ENCODE measurements at regions not wholly inside any gene's neighbourhood (a gene's known extent, or its start where the extent isn't known, plus 50 kb on each side); places are given as distances from the start of the nearest gene placed in this dataset.
"Not testable (repeated sequence)": the region's sequence is repeated elsewhere in the genome, so short reads cannot be mapped to it uniquely, and the experiment has no call there.

DNA sequence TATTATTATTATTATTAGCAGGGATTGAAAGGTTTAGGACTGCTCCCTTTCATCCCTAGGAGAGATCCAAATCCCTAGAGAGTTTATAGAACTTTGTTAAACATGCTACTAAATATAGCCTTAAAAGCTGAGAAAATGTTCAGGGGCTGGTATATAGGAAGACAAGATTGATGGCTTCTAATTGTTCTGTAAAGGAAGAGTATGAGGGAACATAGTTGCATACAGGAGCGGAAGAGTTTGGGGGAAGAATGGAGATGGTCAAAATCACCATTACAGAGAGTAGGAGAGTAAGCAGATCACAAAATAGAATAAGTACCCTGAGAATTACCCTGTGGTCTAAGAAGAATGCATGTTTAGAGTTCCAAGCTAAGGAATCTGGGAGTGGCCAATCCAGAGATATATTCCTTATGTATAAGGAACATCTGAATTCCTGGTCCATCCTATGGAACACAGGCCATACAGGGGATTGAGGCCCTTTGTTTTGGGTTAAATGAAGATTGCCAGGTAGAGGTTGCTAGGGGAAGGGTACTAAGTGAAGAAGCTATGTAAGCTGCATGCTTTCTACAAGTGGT is 158.0 kb upstream of the APC start:
- H3K9me3 ChIP-seq: no peaks in the 10 kb centered on the region
- DNase-seq (ENCODE audit: low spot score in 2 of 2): no peak
- no peaks in the 10 kb centered on the region for H3K36me3 ChIP-seq
- no peaks in the 10 kb centered on the region for H3K4me1 ChIP-seq
- no peaks in the 10 kb centered on the region for H3K27me3 ChIP-seq
- 93% methylated on average over 1 of the region's 1 CpG for WGBS
- H3K4me3 ChIP-seq: no peak overlapping the region
- TF ChIP-seq, protein P1, sequence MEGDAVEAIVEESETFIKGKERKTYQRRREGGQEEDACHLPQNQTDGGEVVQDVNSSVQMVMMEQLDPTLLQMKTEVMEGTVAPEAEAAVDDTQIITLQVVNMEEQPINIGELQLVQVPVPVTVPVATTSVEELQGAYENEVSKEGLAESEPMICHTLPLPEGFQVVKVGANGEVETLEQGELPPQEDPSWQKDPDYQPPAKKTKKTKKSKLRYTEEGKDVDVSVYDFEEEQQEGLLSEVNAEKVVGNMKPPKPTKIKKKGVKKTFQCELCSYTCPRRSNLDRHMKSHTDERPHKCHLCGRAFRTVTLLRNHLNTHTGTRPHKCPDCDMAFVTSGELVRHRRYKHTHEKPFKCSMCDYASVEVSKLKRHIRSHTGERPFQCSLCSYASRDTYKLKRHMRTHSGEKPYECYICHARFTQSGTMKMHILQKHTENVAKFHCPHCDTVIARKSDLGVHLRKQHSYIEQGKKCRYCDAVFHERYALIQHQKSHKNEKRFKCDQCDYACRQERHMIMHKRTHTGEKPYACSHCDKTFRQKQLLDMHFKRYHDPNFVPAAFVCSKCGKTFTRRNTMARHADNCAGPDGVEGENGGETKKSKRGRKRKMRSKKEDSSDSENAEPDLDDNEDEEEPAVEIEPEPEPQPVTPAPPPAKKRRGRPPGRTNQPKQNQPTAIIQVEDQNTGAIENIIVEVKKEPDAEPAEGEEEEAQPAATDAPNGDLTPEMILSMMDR (IDR thresholded peaks at IDR 0.05): no peak
- no peak for TF ChIP-seq POLR2AphosphoS5 (IDR thresholded peaks at IDR 0.05)
- no peak for TF ChIP-seq POLR2A (IDR thresholded peaks at IDR 0.05)
- no peak for TF ChIP-seq EP300 (IDR thresholded peaks at IDR 0.05)
- H3K27ac ChIP-seq: no peak overlapping the region

DNA sequence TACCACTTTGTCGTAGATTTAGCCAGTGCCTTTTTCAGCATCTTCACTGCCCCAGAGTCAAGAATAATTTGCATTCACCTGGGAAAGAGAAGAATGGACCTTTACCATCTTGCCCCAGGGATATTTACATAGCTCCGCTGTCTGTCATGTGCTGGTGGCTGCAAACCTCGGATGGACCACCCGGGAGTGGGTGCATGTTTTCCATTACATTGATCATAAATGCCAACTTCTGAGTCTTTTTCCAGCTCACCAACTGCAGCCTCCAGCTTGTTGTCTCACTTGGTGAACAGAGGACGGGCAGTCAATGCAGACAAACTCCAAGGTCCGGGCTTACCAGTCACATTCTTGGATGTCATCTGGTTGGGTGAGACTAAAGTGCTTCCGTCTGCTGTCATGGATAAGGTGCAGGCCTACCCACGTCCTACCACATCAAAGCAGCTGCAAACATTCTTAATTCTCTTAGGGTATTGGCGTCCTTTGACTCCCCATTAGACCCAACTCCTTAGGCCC is 155.8 kb upstream of the APC start:
- Histone ChIP-seq H3K9me3 (no peaks in the 10 kb centered on the region), H3K27me3 (no peaks in the 10 kb centered on the region), H3K4me1 (no peaks in the 10 kb centered on the region), H3K36me3 (no peaks in the 10 kb centered on the region), H3K4me3 (no peak overlapping the region), H3K27ac (no peak overlapping the region)
- TF ChIP-seq POLR2A (IDR thresholded peaks at IDR 0.05) (no peak), POLR2AphosphoS5 (IDR thresholded peaks at IDR 0.05) (no peak), EP300 (IDR thresholded peaks at IDR 0.05) (no peak)
- TF ChIP-seq, protein P1 (IDR thresholded peaks at IDR 0.05): no peak
- DNase-seq (ENCODE audit: low spot score in 2 of 2): no peak
- WGBS: 80% methylated on average over 9 of the region's 9 CpGs

DNA sequence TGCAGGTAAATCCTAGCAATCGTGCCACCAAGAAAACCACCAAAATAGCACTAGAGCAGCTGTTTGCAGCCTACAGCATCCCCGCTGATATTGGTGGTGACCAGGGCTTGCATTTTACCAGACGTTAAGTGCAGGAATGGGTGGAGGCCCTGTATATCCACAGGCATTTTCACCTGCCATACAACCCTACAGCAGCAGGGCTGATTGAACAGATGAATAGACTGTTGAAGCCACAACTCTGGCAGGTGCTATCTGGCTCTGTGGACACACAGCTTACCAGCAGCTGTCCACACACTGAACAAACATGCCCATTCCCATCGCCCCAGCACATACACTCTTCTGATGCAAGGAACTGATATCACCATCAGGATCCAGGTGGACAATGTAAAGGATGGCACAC is 154.5 kb upstream of the APC start:
- Histone ChIP-seq H3K4me3 (no peak overlapping the region), H3K27me3 (no peaks in the 10 kb centered on the region), H3K27ac (no peak overlapping the region), H3K36me3 (no peaks in the 10 kb centered on the region), H3K9me3 (no peaks in the 10 kb centered on the region), H3K4me1 (no peaks in the 10 kb centered on the region)
- no peak for TF ChIP-seq POLR2A (IDR thresholded peaks at IDR 0.05)
- no peak for TF ChIP-seq EP300 (IDR thresholded peaks at IDR 0.05)
- TF ChIP-seq, protein P1 (IDR thresholded peaks at IDR 0.05): no peak
- TF ChIP-seq POLR2AphosphoS5 (IDR thresholded peaks at IDR 0.05): no peak
- WGBS: 96% methylated on average over 4 of the region's 4 CpGs
- DNase-seq (ENCODE audit: low spot score in 2 of 2): no peak

DNA sequence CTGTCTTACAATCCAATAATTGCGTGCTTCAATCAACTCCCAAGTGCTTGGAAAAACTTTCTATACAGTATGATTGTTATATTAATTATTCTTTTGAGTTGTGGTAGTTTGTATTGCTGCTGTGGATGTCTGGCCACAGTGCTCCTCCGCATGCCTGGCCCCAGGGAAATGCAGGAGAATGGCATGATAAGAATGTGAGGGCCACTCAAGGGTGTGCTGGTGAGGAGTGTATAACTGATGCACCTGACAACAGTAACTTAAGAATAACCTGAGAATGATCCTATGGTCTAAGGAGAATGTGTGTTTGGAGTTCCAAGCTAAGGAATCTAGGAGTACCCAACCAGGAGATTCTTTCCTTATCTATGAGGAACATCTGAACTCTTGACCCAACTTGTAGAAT is 152.9 kb upstream of the APC start:
- 86% methylated on average over 2 of the region's 2 CpGs for WGBS
- Histone ChIP-seq H3K4me1 (no peaks in the 10 kb centered on the region), H3K27me3 (no peaks in the 10 kb centered on the region), H3K4me3 (no peak overlapping the region), H3K9me3 (no peaks in the 10 kb centered on the region), H3K27ac (no peak overlapping the region), H3K36me3 (no peaks in the 10 kb centered on the region)
- TF ChIP-seq EP300 (IDR thresholded peaks at IDR 0.05): no peak
- no peak for TF ChIP-seq POLR2A (IDR thresholded peaks at IDR 0.05)
- no peak for DNase-seq (ENCODE audit: low spot score in 2 of 2)

DNA sequence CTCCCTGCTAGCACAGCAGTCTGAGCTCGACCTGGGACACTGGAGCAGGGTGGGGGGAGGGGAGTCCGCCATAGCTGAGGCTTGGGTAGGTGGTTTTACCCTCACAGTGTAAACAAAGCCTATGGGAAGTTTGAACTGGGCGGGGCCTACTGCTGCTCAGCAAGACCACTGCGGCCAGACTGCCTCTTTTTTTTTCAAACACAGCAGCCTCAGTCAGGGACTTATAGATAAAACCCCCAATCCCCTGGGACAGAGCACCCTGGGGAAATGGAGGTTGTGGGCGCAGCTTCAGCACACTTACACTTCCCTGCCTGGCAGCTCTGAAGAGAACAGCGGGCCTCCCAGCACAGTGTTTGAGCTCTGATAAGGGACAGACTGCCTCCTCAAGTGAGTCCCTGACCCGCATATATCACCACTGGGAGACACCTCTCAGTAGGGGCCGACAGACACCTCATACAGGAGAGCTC is 151.1 kb upstream of the APC start:
- WGBS: 80% methylated on average over 1 of the region's 8 CpGs
- no peak for DNase-seq (ENCODE audit: low spot score in 2 of 2)
- no peak overlapping the region for H3K4me3 ChIP-seq
- H3K9me3 ChIP-seq: no peaks in the 10 kb centered on the region
- H3K27me3 ChIP-seq: no peaks in the 10 kb centered on the region
- H3K4me1 ChIP-seq: no peaks in the 10 kb centered on the region
- no peak overlapping the region for H3K27ac ChIP-seq
- TF ChIP-seq EP300 (IDR thresholded peaks at IDR 0.05) (no peak), POLR2A (IDR thresholded peaks at IDR 0.05) (no peak), POLR2AphosphoS5 (IDR thresholded peaks at IDR 0.05) (no peak)
- TF ChIP-seq, protein P1 (IDR thresholded peaks at IDR 0.05): no peak
- no peaks in the 10 kb centered on the region for H3K36me3 ChIP-seq

DNA sequence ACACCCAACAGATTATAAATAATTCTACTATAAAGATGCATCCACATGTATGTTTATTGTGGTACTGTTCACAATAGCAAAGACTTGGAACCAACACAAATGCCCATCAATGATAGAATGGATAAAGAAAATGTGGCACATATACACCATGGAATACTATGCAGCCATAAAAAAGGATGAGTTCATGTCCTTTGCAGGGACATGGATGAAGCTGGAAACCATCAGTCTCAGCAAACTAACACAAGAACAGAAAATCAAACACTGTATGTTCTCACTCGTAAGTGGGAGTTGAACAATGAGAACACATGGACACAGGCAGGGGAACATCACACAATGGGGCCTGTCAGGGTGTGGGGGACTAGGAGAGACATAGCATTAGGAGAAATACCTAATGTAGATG is 146.8 kb upstream of the APC start:
- not testable (repeated sequence) for H3K27me3 ChIP-seq; H3K36me3 ChIP-seq; H3K4me1 ChIP-seq; H3K27ac ChIP-seq; DNase-seq (ENCODE audit: low spot score in 2 of 2); H3K4me3 ChIP-seq; H3K9me3 ChIP-seq
- 100% methylated on average over 1 of the region's 1 CpG for WGBS

Measured in suprapubic skin (tissue), 4 donors.